GM21447 (cell line): ENCODE measurements at regions not wholly inside any gene's neighbourhood (a gene's known extent, or its start where the extent isn't known, plus 50 kb on each side); places are given as distances from the start of the nearest gene placed in this dataset.
"Not testable (repeated sequence)": the region's sequence is repeated elsewhere in the genome, so short reads cannot be mapped to it uniquely, and the experiment has no call there.

ENCODE experiments used
- ATAC-seq: cut with Tn5 transposase; IDR thresholded peaks from one replicate; pipeline ENCODE4 v1.9.1; 2021; ENCODE audit not compliant: unreplicated experiment

GRCh38 chr2:142509401-142509800 is 368.1 kb upstream of the KYNU start:
- ATAC-seq: no peak

- ATAC-seq: no peak
These were observed 372.7 kb upstream of the KYNU start for GRCh38 chr2:142504754-142505153.

GRCh38 chr2:142502402-142502801 is 371.6 kb upstream of the LRP1B start:
- no peak for ATAC-seq

GRCh38 chr2:142495141-142495540 is 364.3 kb upstream of the LRP1B start:
- ATAC-seq: no peak

- not testable (repeated sequence) for ATAC-seq
These were observed 358.8 kb upstream of the LRP1B start for GRCh38 chr2:142489631-142490030.

GRCh38 chr2:142484111-142484510 is 353.3 kb upstream of the LRP1B start:
- no peak for ATAC-seq

- ATAC-seq: no peak
These were observed 352.8 kb upstream of the LRP1B start for GRCh38 chr2:142483653-142484052.

GRCh38 chr2:142478206-142478605 is 347.4 kb upstream of the LRP1B start:
- ATAC-seq: no peak

- no peak for ATAC-seq
These were observed 341.6 kb upstream of the LRP1B start for GRCh38 chr2:142472382-142472781.

GRCh38 chr2:142467321-142467720 is 336.5 kb upstream of the LRP1B start:
- ATAC-seq: no peak

GRCh38 chr2:142463047-142463446 is 332.2 kb upstream of the LRP1B start:
- no peak for ATAC-seq

GRCh38 chr2:142462306-142462705 is 331.5 kb upstream of the LRP1B start:
- no peak for ATAC-seq

- no peak for ATAC-seq
These were observed 314.8 kb upstream of the LRP1B start for GRCh38 chr2:142445551-142446072.

GRCh38 chr2:142445023-142445422 is 314.2 kb upstream of the LRP1B start:
- no peak for ATAC-seq

GRCh38 chr2:142435847-142436246 is 305.0 kb upstream of the LRP1B start:
- no peak for ATAC-seq

- ATAC-seq: no peak
These were observed 295.2 kb upstream of the LRP1B start for GRCh38 chr2:142426064-142426463.

- ATAC-seq: no peak
These were observed 294.7 kb upstream of the LRP1B start for GRCh38 chr2:142425551-142425950.

GRCh38 chr2:142423603-142424002 is 292.8 kb upstream of the LRP1B start:
- ATAC-seq: no peak

- ATAC-seq: no peak
These were observed 292.0 kb upstream of the LRP1B start for GRCh38 chr2:142422769-142423168.

GRCh38 chr2:142422041-142422440 is 291.2 kb upstream of the LRP1B start:
- no peak for ATAC-seq

- not testable (repeated sequence) for ATAC-seq
These were observed 287.9 kb upstream of the LRP1B start for GRCh38 chr2:142418699-142419098.

GRCh38 chr2:142416996-142417395 is 286.2 kb upstream of the LRP1B start:
- no peak for ATAC-seq

GRCh38 chr2:142415461-142415860 is 284.6 kb upstream of the LRP1B start:
- ATAC-seq: no peak

- ATAC-seq: no peak
These were observed 267.4 kb upstream of the LRP1B start for GRCh38 chr2:142398212-142398611.
